Stomach (tissue), 8 donors: ENCODE measurements at regions not wholly inside any gene's neighbourhood (a gene's known extent, or its start where the extent isn't known, plus 50 kb on each side); places are given as distances from the start of the nearest gene placed in this dataset.

Experiments
- DNase-seq, 2 donors: peaks; one replicate each; pipeline versions ENCODE4 v3.0.0 to v3.0.0-alpha.2; 2013 to 2019
- H3K27ac ChIP-seq, 5 donors: fragments of 200-600 bp in 4 of 5; sonication (generic) in 4 of 5; one replicate each; pipeline ENCODE4 v1.5.1; 2013 to 2019; ENCODE audit warnings: mild to moderate bottlenecking in 1 of 5, moderate library complexity in 1 of 5
- H3K27me3 ChIP-seq, 3 donors: fragments of 200-600 bp; sonication (generic); one replicate each; pipeline ENCODE4 v1.5.1; 2017 to 2019; ENCODE audit warnings: mixed run types in 1 of 3
- H3K36me3 ChIP-seq, 4 donors: fragments of 200-600 bp; sonication (generic); 1 replicate in 3 of 4; 2 replicates in 1 of 4; pipeline ENCODE4 v1.5.1; 2016 to 2019
- H3K4me1 ChIP-seq, 4 donors: fragments of 200-600 bp; sonication (generic); one replicate each; pipeline ENCODE4 v1.5.1; 2016 to 2019
- H3K4me3 ChIP-seq, 4 donors: fragments of 200-600 bp; sonication (generic) in 3 of 4; one replicate each; pipeline ENCODE4 v1.5.1; 2016 to 2019; ENCODE audit warnings: mild to moderate bottlenecking in 1 of 4
- H3K9me3 ChIP-seq, 4 donors: fragments of 200-600 bp; sonication (generic); one replicate each; pipeline ENCODE4 v1.5.1; 2016 to 2019
- EP300 ChIP-seq: sonication (generic); formaldehyde crosslinking; IDR thresholded peaks from one replicate; pipeline ENCODE4 v1.6.1; 2017; ENCODE audit warnings: antibody characterized with exemption
- POLR2A ChIP-seq, 4 donors: fragments of 450-650 bp; IDR thresholded peaks; one replicate each; pipeline ENCODE4 v1.6.1; 2016; ENCODE audit warnings: antibody characterized with exemption in 4 of 4, control low read depth in 2 of 4, mild to moderate bottlenecking in 1 of 4, moderate library complexity in 1 of 4
- POLR2AphosphoS5 ChIP-seq, 3 donors: sonication (generic); formaldehyde crosslinking; IDR thresholded peaks; one replicate each; pipeline ENCODE4 v1.6.1; 2016; ENCODE audit warnings: antibody characterized with exemption in 3 of 3
- WGBS, 5 donors: extraction: QIAGEN DNeasy Blood & Tissue Kit in 3 of 5; methylation state at CpG; one replicate each; pipeline versions ENCODE4 v1.1.5 to v1.1.7; 2013 to 2018; 5-methylcytosine and 5-hydroxymethylcytosine counted together
- intact Hi-C: fragments of 100-400 bp; cut with DNase I; formaldehyde crosslinking; loops from one replicate; pipeline ENCODE4 v1.15.1; 2023; ENCODE audit warnings: low total_unique reads
- TF ChIP-seq, protein P1 (sequence below), 7 experiments: fragments of 450-650 bp in 4 of 7; fragments of 200-600 bp in 3 of 7; sonication (generic) in 3 of 7; IDR thresholded peaks; one replicate each; pipeline ENCODE4 v1.5.1; 2016 to 2019; ENCODE audit warnings: antibody characterized with exemption in 7 of 7, control low read depth in 2 of 7, mild to moderate bottlenecking in 1 of 7
- donor health status: healthy with polysubstance abuse.
- donor health status: Bipolar disorder and iron deficiency.
- donor health status: healthy.

DNA sequence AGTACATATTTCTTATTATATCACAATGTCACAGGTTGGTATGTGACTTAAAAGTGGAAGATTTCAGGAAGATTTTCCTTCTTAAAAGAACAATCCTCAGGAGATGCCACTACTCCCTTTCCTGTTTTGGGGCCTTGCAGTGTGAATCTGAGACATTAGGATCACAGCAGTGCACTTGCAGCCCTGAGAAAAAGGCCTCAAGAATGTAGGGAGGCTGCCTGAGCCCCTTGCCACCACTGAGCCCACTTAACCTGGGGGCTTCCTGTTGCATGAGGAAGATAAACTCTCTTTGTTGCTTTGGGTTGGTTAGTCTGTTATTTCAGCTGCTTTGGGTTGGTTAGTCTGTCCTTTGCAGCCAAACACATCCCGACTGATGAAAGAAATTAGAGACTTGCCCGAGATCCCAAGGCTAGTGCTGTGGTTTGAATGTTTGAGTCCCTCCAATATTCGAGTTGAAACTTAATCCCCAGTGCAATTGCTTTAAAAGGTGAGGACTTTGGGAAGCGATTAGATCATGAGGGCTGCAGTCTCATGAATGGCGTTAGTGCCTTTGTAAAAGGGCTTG lies 151.3 kb upstream of the SP4 start:
- no peaks in the 10 kb centered on the region for H3K36me3 ChIP-seq
- TF ChIP-seq POLR2AphosphoS5 (IDR thresholded peaks at IDR 0.05) (no peak), POLR2A (IDR thresholded peaks at IDR 0.05) (no peak), EP300 (no peak)
- TF ChIP-seq, protein P1, sequence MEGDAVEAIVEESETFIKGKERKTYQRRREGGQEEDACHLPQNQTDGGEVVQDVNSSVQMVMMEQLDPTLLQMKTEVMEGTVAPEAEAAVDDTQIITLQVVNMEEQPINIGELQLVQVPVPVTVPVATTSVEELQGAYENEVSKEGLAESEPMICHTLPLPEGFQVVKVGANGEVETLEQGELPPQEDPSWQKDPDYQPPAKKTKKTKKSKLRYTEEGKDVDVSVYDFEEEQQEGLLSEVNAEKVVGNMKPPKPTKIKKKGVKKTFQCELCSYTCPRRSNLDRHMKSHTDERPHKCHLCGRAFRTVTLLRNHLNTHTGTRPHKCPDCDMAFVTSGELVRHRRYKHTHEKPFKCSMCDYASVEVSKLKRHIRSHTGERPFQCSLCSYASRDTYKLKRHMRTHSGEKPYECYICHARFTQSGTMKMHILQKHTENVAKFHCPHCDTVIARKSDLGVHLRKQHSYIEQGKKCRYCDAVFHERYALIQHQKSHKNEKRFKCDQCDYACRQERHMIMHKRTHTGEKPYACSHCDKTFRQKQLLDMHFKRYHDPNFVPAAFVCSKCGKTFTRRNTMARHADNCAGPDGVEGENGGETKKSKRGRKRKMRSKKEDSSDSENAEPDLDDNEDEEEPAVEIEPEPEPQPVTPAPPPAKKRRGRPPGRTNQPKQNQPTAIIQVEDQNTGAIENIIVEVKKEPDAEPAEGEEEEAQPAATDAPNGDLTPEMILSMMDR (IDR thresholded peaks at IDR 0.05) = no peak
- 72 to 84% (median 76%) methylated on average over 5 of the region's 5 CpGs for WGBS, 5 donors
- H3K9me3 ChIP-seq = no peaks in the 10 kb centered on the region
- H3K4me3 ChIP-seq = no peak overlapping the region
- intact Hi-C loops = no loop called here
- H3K4me1 ChIP-seq = no peaks in the 10 kb centered on the region
- DNase-seq = no peak
- H3K27me3 ChIP-seq = no peaks in the 10 kb centered on the region
- H3K27ac ChIP-seq = no peak overlapping the region

DNA sequence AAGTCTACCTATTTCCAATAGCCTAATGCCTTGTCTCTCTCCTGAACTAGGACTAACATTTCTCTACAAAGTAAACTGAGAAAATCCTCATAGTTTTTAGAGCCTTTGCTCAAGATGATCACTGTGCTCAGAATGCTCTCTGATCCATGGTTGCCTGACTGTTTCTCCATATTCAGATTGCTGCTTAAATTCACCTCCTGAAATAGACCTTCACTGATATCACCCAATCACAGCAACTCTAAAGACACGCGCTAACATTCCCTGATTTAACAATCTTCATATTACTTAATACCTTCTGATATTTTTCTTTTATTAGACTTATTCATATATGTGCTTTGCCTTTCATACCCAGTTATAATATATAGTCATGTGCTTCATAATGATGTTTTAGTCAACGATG lies 148.9 kb upstream of the SP4 start:
- H3K4me1 ChIP-seq = no peaks in the 10 kb centered on the region
- H3K9me3 ChIP-seq = no peaks in the 10 kb centered on the region
- no peak for DNase-seq
- intact Hi-C loops = no loop called here
- TF ChIP-seq POLR2A (IDR thresholded peaks at IDR 0.05) = no peak
- no peak for TF ChIP-seq EP300
- TF ChIP-seq, protein P1 (IDR thresholded peaks at IDR 0.05) = no peak
- TF ChIP-seq POLR2AphosphoS5 (IDR thresholded peaks at IDR 0.05) = no peak
- no peak overlapping the region for H3K4me3 ChIP-seq
- no peaks in the 10 kb centered on the region for H3K27me3 ChIP-seq
- H3K36me3 ChIP-seq = no peaks in the 10 kb centered on the region
- WGBS, 5 donors = 96 to 99% (median 97%) methylated on average over 3 of the region's 3 CpGs
- no peak overlapping the region for H3K27ac ChIP-seq

DNA sequence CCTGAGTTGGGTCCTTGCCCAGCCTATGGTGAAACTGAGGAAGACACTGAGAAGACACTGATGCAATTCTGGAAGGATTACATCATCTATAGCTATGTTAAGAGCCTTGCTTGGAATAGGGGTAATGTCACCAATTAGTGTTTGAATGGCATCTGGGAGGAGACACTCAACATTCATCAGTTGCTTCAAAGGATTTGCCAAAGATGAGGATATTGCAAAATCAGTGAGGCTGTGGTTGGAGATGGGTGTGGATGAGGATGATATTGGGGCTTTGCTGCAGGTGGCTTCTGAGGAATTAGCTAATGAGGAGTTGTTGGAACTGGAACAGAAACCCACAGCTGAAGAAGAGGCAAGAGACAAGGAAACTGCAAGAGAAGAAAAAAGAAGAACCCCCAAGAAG lies 146.7 kb upstream of the SP4 start:
- no peak overlapping the region for H3K27ac ChIP-seq
- TF ChIP-seq, protein P1 (IDR thresholded peaks at IDR 0.05) = no peak
- TF ChIP-seq POLR2A (IDR thresholded peaks at IDR 0.05) (no peak), POLR2AphosphoS5 (IDR thresholded peaks at IDR 0.05) (no peak), EP300 (no peak)
- no peaks in the 10 kb centered on the region for H3K9me3 ChIP-seq
- no peaks in the 10 kb centered on the region for H3K27me3 ChIP-seq
- H3K36me3 ChIP-seq = no peaks in the 10 kb centered on the region
- no peak overlapping the region for H3K4me3 ChIP-seq
- DNase-seq = no peak
- intact Hi-C loops = no loop called here
- no peaks in the 10 kb centered on the region for H3K4me1 ChIP-seq

DNA sequence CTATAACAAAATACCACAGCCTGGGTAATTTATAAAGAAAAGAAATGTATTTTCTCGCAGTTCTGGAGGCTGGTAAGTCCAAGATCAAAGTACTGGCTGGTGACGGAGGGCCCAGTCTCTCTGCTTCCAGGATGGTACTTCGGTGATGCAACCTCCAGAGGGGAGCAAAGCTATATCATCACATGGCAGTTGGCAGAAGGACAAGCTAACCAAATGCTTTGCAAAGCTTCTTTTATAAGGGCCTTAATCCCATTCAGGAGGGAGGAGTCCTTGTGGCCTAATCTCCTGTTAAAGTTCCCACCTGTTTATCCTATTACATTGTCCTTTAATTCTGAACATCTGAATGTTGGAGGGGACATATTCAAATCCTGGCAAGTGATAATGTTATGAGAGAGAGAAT lies 134.1 kb upstream of the SP4 start:
- no peaks in the 10 kb centered on the region for H3K4me1 ChIP-seq
- no peaks in the 10 kb centered on the region for H3K9me3 ChIP-seq
- no peaks in the 10 kb centered on the region for H3K36me3 ChIP-seq
- no peak overlapping the region for H3K4me3 ChIP-seq
- H3K27ac ChIP-seq = no peak overlapping the region
- no peaks in the 10 kb centered on the region for H3K27me3 ChIP-seq
- WGBS, 5 donors = 92 to 97% (median 96%) methylated on average over 3 of the region's 3 CpGs
- intact Hi-C loops = no loop called here
- TF ChIP-seq POLR2AphosphoS5 (IDR thresholded peaks at IDR 0.05) (no peak), EP300 (no peak), POLR2A (IDR thresholded peaks at IDR 0.05) (no peak)
- TF ChIP-seq, protein P1 (IDR thresholded peaks at IDR 0.05) = no peak
- DNase-seq = no peak
